Colonic mucosa (tissue), 4 donors: ENCODE measurements at regions not wholly inside any gene's neighbourhood (a gene's known extent, or its start where the extent isn't known, plus 50 kb on each side); places are given as distances from the start of the nearest gene placed in this dataset.

ENCODE experiments used
- DNase-seq: peaks from one replicate; pipeline ENCODE4 v3.0.0-alpha.2; 2020
- H3K27ac ChIP-seq: fragments of 200-600 bp; one replicate; pipeline ENCODE4 v1.8.0; 2021
- H3K27me3 ChIP-seq: fragments of 200-600 bp; one replicate; pipeline ENCODE4 v1.8.0; 2021
- H3K36me3 ChIP-seq: fragments of 200-600 bp; one replicate; pipeline ENCODE4 v1.8.0; 2021
- H3K4me1 ChIP-seq: fragments of 200-600 bp; one replicate; pipeline ENCODE4 v1.8.0; 2021; ENCODE audit warnings: mild to moderate bottlenecking
- H3K4me3 ChIP-seq: fragments of 200-600 bp; one replicate; pipeline ENCODE4 v1.8.0; 2021
- H3K9ac ChIP-seq, 2 donors: one replicate each; pipeline ENCODE4 v1.7.0; 2013; ENCODE audit warnings: control low read depth in 2 of 2, low read depth in 2 of 2, low read length in 2 of 2
- H3K9me3 ChIP-seq: fragments of 200-600 bp; one replicate; pipeline ENCODE4 v1.8.0; 2021
- intact Hi-C: fragments of 100-400 bp; cut with DNase I; formaldehyde crosslinking; loops from one replicate; pipeline ENCODE4 v1.14.1; 2022
- TF ChIP-seq, protein P1 (sequence below): fragments of 200-600 bp; IDR thresholded peaks from one replicate; pipeline ENCODE4 v1.8.0; 2022; ENCODE audit warnings: antibody characterized with exemption, mild to moderate bottlenecking
- donor health status: healthy.
- donor health status: DM: no; HTN: no; CAD: no.
- donor health status: DM: no; HTN: no; CAD: no.

DNA sequence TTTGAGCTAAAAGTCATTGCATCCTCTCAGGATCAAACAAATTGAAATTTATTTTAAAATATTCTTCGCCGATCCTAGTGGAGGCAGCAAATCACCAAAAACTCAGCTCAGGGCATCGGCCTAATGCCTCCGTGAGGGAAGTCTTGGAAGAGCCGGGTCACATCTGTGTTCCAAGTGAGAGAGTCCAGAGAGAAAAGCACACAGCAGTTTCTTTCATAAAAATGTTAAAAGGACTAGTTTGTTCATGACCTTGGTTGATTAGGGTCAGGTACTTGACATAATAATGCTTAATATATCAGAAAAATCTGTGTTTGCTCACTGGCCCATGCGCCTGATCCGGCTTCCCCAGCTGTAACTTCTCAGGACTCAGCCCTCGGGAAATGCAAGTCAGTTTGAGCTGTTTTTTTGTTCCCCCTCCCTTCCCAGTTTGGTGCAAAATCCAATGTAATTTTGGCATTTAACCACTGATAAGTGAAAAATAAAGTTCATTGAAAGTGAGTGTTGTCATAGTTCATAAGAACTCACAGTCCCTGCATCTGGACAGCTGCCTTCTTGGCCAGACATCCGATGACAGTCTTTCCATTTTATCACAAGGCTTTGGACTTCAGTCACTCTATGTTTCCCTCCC lies 161.7 kb downstream of the CAND1 start:
- H3K9me3 ChIP-seq = no peaks in the 10 kb centered on the region
- H3K4me3 ChIP-seq = no peak overlapping the region
- peaks cover 15% of the 10 kb centered on the region for H3K4me1 ChIP-seq
- intact Hi-C loops = no loop called here
- DNase-seq = no peak
- no peaks in the 10 kb centered on the region for H3K36me3 ChIP-seq
- TF ChIP-seq, protein P1, sequence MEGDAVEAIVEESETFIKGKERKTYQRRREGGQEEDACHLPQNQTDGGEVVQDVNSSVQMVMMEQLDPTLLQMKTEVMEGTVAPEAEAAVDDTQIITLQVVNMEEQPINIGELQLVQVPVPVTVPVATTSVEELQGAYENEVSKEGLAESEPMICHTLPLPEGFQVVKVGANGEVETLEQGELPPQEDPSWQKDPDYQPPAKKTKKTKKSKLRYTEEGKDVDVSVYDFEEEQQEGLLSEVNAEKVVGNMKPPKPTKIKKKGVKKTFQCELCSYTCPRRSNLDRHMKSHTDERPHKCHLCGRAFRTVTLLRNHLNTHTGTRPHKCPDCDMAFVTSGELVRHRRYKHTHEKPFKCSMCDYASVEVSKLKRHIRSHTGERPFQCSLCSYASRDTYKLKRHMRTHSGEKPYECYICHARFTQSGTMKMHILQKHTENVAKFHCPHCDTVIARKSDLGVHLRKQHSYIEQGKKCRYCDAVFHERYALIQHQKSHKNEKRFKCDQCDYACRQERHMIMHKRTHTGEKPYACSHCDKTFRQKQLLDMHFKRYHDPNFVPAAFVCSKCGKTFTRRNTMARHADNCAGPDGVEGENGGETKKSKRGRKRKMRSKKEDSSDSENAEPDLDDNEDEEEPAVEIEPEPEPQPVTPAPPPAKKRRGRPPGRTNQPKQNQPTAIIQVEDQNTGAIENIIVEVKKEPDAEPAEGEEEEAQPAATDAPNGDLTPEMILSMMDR = no peak
- H3K27ac ChIP-seq = peak overlapping the region; percentile 83
- H3K27me3 ChIP-seq = no peaks in the 10 kb centered on the region
- H3K9ac ChIP-seq = no peak overlapping the region

DNA sequence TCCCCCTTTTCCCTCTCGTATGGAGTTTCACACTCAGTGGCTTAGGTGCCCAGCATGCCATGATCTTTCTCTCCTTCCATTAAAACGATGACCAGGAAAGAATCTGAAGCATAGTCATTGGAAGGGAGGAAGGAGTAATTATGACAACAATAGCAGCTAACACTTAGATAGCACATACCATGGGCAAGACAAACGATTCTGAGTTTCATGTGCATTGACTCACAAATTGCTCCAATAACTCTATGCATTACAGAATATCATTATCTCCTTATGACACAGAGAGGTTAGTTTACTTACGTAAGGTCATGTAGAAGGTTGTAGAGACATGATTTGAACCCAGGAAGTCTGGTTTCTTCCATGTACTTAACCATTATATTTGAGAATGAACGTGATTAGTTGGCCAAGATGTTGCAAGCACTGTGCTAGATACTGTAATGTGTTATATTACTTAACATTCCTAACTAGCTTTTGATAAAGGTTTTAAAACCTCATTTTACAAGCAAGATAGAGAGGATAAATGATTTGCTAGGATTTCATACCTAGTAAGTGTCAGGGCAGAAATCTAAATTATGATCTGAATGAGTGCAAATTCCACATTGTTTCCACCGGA lies 162.4 kb downstream of the CAND1 start:
- Histone ChIP-seq H3K9ac (no peak overlapping the region), H3K9me3 (no peaks in the 10 kb centered on the region), H3K4me3 (no peak overlapping the region), H3K27me3 (no peaks in the 10 kb centered on the region), H3K27ac (peak overlapping the region; percentile 83), H3K4me1 (peaks cover 14% of the 10 kb centered on the region), H3K36me3 (no peaks in the 10 kb centered on the region)
- TF ChIP-seq, protein P1 = no peak
- DNase-seq = no peak
- intact Hi-C loops = no loop called here

DNA sequence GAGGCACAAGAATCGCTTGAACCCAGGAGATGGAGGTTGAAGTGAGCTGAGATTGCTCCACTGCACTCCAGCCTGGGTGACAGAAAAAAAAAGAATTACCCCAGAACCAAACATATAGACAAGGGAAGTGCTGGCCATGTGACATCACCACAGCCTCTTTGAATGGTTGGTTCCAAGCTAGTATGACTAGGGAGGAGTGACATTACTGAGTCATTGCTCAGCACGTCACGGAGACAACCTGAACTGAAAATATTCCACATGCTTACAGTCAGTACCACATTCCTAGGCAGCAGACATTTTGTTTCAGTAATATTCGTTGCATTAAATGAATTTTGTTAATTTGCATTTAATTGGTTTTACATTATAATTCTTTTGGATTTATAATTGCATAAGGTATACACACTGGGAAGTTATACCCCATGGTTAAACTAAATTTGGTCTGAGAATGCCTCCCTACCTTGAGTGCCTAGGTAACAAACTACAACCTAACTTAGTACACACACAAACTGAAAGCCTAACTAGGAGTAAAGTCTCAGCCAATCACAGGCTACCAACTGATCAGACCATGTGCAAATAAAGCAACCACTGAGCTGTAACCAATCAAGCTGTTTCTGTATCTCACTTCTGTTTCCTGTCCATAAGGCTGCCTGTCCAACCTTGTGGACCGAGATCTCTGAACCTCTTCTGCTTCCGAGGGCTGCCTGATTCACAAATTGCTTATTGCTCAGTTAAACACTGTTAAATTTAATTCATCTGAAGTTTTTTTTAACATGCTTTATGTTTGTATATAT lies 164.4 kb downstream of the CAND1 start:
- TF ChIP-seq, protein P1 = no peak
- Histone ChIP-seq H3K27ac (peak overlapping the region; percentile 69), H3K36me3 (no peaks in the 10 kb centered on the region), H3K4me3 (no peak overlapping the region), H3K9ac (no peak overlapping the region), H3K27me3 (no peaks in the 10 kb centered on the region), H3K9me3 (no peaks in the 10 kb centered on the region), H3K4me1 (peaks cover 10% of the 10 kb centered on the region)
- DNase-seq = no peak
- intact Hi-C loops = no loop called here

DNA sequence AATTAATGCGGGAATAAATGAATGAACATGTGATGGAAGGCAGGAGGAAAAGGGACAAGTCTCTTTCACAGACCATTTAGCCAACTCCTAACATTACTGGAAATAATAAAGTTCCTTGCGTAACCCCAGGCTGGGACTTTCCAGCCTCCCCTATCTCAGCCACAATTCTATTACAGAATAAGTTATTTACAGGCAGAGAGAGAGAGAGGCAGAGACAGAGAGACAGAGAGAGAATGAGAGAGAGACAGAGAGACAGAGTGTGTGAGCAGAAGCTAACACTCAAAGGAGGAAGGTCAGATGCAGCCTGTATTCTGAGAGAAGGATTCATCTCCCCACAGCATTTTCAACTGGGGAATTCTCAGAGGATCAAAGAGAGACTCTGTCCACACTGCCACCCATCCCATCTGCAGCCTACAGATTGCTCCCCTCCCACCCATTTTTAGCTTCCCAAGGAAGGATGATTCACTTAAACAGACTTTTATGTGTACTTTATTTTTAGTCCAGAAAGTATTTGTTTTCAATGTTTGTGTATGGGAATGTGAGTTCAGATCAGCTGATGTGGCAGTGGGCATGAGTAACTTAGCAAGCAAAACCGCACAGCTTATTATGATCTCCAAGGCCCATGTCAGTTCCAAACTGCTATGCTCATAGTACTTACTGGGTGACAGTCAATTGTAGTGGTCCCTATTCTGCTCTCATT lies 165.7 kb downstream of the CAND1 start:
- no peaks in the 10 kb centered on the region for H3K36me3 ChIP-seq
- peak overlapping the region in 1 of 2 donors; percentile 41 for H3K9ac ChIP-seq
- TF ChIP-seq, protein P1 = no peak
- H3K9me3 ChIP-seq = no peaks in the 10 kb centered on the region
- no peak for DNase-seq
- intact Hi-C loops = no loop called here
- H3K27ac ChIP-seq = peak overlapping the region; percentile 69
- no peaks in the 10 kb centered on the region for H3K27me3 ChIP-seq
- H3K4me3 ChIP-seq = no peak overlapping the region
- H3K4me1 ChIP-seq = peaks cover 10% of the 10 kb centered on the region

DNA sequence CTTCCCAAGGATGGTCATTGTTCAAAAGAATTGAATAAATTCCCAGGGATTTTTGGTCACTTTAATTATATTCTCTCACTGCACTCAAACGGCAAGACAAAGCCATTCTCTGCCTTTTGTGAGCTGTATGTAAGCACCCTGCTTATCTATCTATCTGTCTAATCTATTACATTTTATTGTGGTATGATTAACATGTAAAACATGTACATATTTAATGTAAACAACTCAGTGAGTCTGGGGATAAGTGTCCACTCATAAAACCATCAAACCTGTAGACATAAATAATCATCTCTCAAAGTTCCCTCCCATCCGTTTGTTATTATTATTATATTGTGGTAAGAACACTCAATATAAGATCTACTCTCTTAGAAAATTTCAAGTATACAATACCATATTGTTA lies 167.1 kb downstream of the CAND1 start:
- H3K27me3 ChIP-seq = no peaks in the 10 kb centered on the region
- no peak overlapping the region for H3K9ac ChIP-seq
- no peak for DNase-seq
- TF ChIP-seq, protein P1 = no peak
- peaks cover 10% of the 10 kb centered on the region for H3K4me1 ChIP-seq
- H3K4me3 ChIP-seq = no peak overlapping the region
- H3K36me3 ChIP-seq = no peaks in the 10 kb centered on the region
- no peaks in the 10 kb centered on the region for H3K9me3 ChIP-seq
- intact Hi-C loops = no loop called here
- H3K27ac ChIP-seq = peak overlapping the region; percentile 69
